ENCODE measurements at regions not wholly inside any gene's neighbourhood (a gene's known extent, or its start where the extent isn't known, plus 50 kb on each side); places are given as distances from the start of the nearest gene placed in this dataset.

- TF ChIP-seq ZBTB33 (IDR thresholded peaks at IDR 0.05) (no peak), MEF2B (IDR thresholded peaks at IDR 0.05; ENCODE audit: partially characterized antibody, poor library complexity, severe bottlenecking) (no peak), DPF2 (IDR thresholded peaks at IDR 0.05) (no peak), GATAD2B (conservative IDR thresholded peaks at IDR 0.05; ENCODE audit: low read depth) (no peak)
Observed at GRCh38 chrX:115972717-115973116, 197.8 kb upstream of the AGTR2 start (continued).

GRCh38 chrX:115978068-115978467, 192.5 kb upstream of the AGTR2 start:
- BruUV-seq (replicated peaks) = no TSS peak
- intact Hi-C loops (cut with micrococcal nuclease; ENCODE audit: unreplicated experiment) (no loop called here), in situ Hi-C loops (cut with MboI) (no loop called here)
- DNase-seq (ENCODE audit: low read depth, low spot score) (no peak), FAIRE-seq (no peak), ATAC-seq (no peak)
- H3K9me3 ChIP-seq (replicated peaks; ENCODE audit: control insufficient read depth, insufficient read depth, low read length) = no peaks in the 10 kb centered on the region
- no peak overlapping the region for H3K4me3 ChIP-seq
- H3K27ac ChIP-seq (ENCODE audit: control insufficient read depth, insufficient read depth) = no peak overlapping the region
- no peak overlapping the region for H3K9ac ChIP-seq (ENCODE audit: control insufficient read depth, insufficient read depth, low read length)
- no peaks in the 10 kb centered on the region for H3K36me3 ChIP-seq (ENCODE audit: control insufficient read depth in 2 of 2, insufficient read depth in 2 of 2, low read length in 1 of 2)
- H3K79me2 ChIP-seq (ENCODE audit: control insufficient read depth, insufficient read depth, low read length) = no peaks in the 10 kb centered on the region
- RAD21 ChIA-PET (ENCODE audit: unreplicated experiment) = no interaction called here
- 34% methylated on average over 2 of the region's 2 CpGs for WGBS (ENCODE audit: insufficient coverage, insufficient replicate concordance, low lambda C conversion rate, missing lambda C conversion rate)
- H3K4me2 ChIP-seq (ENCODE audit: control insufficient read depth, insufficient read depth) = no peak overlapping the region
- POLR2A ChIA-PET = no interaction called here
- SMC1A ChIA-PET (ENCODE audit: uncharacterized antibody, unreplicated experiment) = interaction anchor here (0.6 to 2.1 kb wide), 3 partner anchors 10 to 36 kb away, joined by 3 to 5 read pairs (median 4); no protein-coding TSS in a partner anchor
- no peak overlapping the region for H2AFZ ChIP-seq (ENCODE audit: control insufficient read depth, low read depth, low read length)
- no peaks in the 10 kb centered on the region for H4K20me1 ChIP-seq (ENCODE audit: control insufficient read depth, insufficient read depth)
- no peaks in the 10 kb centered on the region for H3K4me1 ChIP-seq (ENCODE audit: control insufficient read depth, insufficient read depth, low read length)
- no peaks in the 10 kb centered on the region for H3K27me3 ChIP-seq (replicated peaks in 1 of 2; ENCODE audit: control insufficient read depth in 2 of 2, insufficient read depth in 2 of 2, low read length in 1 of 2)
- CTCF ChIA-PET = interaction anchor here (1.4 kb wide), 1 partner anchor 9 kb away, joined by 4 read pairs; no protein-coding TSS in a partner anchor
- no peak for TF ChIP-seq FOXM1 (IDR thresholded peaks at IDR 0.05; ENCODE audit: low read depth, low read length)
- TF ChIP-seq ATF3 (IDR thresholded peaks at IDR 0.05; ENCODE audit: borderline replicate concordance, extremely low read depth, low read depth, low read length) = no peak
- no peak for TF ChIP-seq LARP7 (IDR thresholded peaks at IDR 0.05)
- no peak for TF ChIP-seq POU2F2 (IDR thresholded peaks at IDR 0.05; ENCODE audit: borderline replicate concordance, low read depth, low read length)
- no peak for TF ChIP-seq E2F4 (IDR thresholded peaks at IDR 0.05; ENCODE audit: low read depth, low read length)
- TF ChIP-seq ZBTB40 (IDR thresholded peaks at IDR 0.05; ENCODE audit: borderline replicate concordance) = no peak
- TF ChIP-seq RELA (IDR thresholded peaks at IDR 0.05; ENCODE audit: borderline replicate concordance, partially characterized antibody) = no peak
- no peak for TF ChIP-seq HDAC2 (IDR thresholded peaks at IDR 0.05)
- no peak for TF ChIP-seq SREBF2 (IDR thresholded peaks at IDR 0.05; ENCODE audit: low read length)
- TF ChIP-seq NR2C2 (IDR thresholded peaks at IDR 0.05; ENCODE audit: borderline replicate concordance, control insufficient read depth, insufficient read length, low read depth) = no peak
- TF ChIP-seq ZBTB33 (IDR thresholded peaks at IDR 0.05) = no peak

Data from GM12878 (cell line).